ENCODE measurements at regions not wholly inside any gene's neighbourhood (a gene's known extent, or its start where the extent isn't known, plus 50 kb on each side); places are given as distances from the start of the nearest gene placed in this dataset.

GRCh38 chr14:38723959-38724358 lies 379.1 kb downstream of the SEC23A start:
- Histone ChIP-seq H3K27me3 (ENCODE audit: insufficient read depth, low read depth) (no peaks in the 10 kb centered on the region), H3K27ac (no peak overlapping the region), H3K36me3 (ENCODE audit: low read depth) (no peaks in the 10 kb centered on the region), H3K79me2 (ENCODE audit: low read depth) (no peaks in the 10 kb centered on the region), H3K9me3 (ENCODE audit: insufficient read depth, low read depth) (no peaks in the 10 kb centered on the region), H3F3A (ENCODE audit: insufficient read depth, low read depth) (no peaks in the 10 kb centered on the region), H3K9me2 (ENCODE audit: insufficient read depth) (no peaks in the 10 kb centered on the region), H3K4me3 (no peak overlapping the region), H3K4me2 (no peak overlapping the region), H4K20me1 (ENCODE audit: insufficient read depth) (no peaks in the 10 kb centered on the region), H2AFZ (no peak overlapping the region), H3K4me1 (replicated peaks; ENCODE audit: insufficient read depth) (no peaks in the 10 kb centered on the region)
- BruUV-seq (replicated peaks): no TSS peak
- intact Hi-C loops (cut with micrococcal nuclease; ENCODE audit: unreplicated experiment): loop anchor here (2.0 kb wide), 1 partner anchor 291 kb away; no protein-coding TSS in a partner anchor
- ChIA-PET CTCF (no interaction called here), POLR2A (ENCODE audit: unreplicated experiment) (no interaction called here)
- no peak for DNase-seq
- TF ChIP-seq CTCF (conservative IDR thresholded peaks at IDR 0.05) (no peak), EZH2 (IDR thresholded peaks at IDR 0.05; ENCODE audit: low read depth) (no peak)

- H3K9me2 ChIP-seq (ENCODE audit: insufficient read depth): no peaks in the 10 kb centered on the region
- H3K4me3 ChIP-seq: no peak overlapping the region
- H3K36me3 ChIP-seq (ENCODE audit: low read depth): no peaks in the 10 kb centered on the region
- H3K4me2 ChIP-seq: no peak overlapping the region
- no peak overlapping the region for H3K27ac ChIP-seq
- TF ChIP-seq EZH2 (IDR thresholded peaks at IDR 0.05; ENCODE audit: low read depth): no peak
- no peak for TF ChIP-seq CTCF (conservative IDR thresholded peaks at IDR 0.05)
- no peaks in the 10 kb centered on the region for H3K4me1 ChIP-seq (replicated peaks; ENCODE audit: insufficient read depth)
- no peaks in the 10 kb centered on the region for H3K27me3 ChIP-seq (ENCODE audit: insufficient read depth, low read depth)
- intact Hi-C loops (cut with micrococcal nuclease; ENCODE audit: unreplicated experiment): loop anchor here (2.0 kb wide), 1 partner anchor 292 kb away; no protein-coding TSS in a partner anchor
- no peaks in the 10 kb centered on the region for H3K9me3 ChIP-seq (ENCODE audit: insufficient read depth, low read depth)
- CTCF ChIA-PET: no interaction called here
- no TSS peak for BruUV-seq (replicated peaks)
- no peaks in the 10 kb centered on the region for H4K20me1 ChIP-seq (ENCODE audit: insufficient read depth)
- no peaks in the 10 kb centered on the region for H3K79me2 ChIP-seq (ENCODE audit: low read depth)
- POLR2A ChIA-PET (ENCODE audit: unreplicated experiment): no interaction called here
- no peak overlapping the region for H2AFZ ChIP-seq
- no peak for DNase-seq
- no peaks in the 10 kb centered on the region for H3F3A ChIP-seq (ENCODE audit: insufficient read depth, low read depth)
These were observed 379.8 kb downstream of the SEC23A start for GRCh38 chr14:38723277-38723676.

- Histone ChIP-seq H4K20me1 (ENCODE audit: insufficient read depth) (no peaks in the 10 kb centered on the region), H3K4me2 (no peak overlapping the region), H3K36me3 (ENCODE audit: low read depth) (no peaks in the 10 kb centered on the region), H3K9me3 (ENCODE audit: insufficient read depth, low read depth) (no peaks in the 10 kb centered on the region), H3K4me1 (replicated peaks; ENCODE audit: insufficient read depth) (no peaks in the 10 kb centered on the region), H3K79me2 (ENCODE audit: low read depth) (no peaks in the 10 kb centered on the region), H3K9me2 (ENCODE audit: insufficient read depth) (no peaks in the 10 kb centered on the region), H3K27ac (no peak overlapping the region), H3K4me3 (no peak overlapping the region), H3K27me3 (ENCODE audit: insufficient read depth, low read depth) (no peaks in the 10 kb centered on the region), H2AFZ (no peak overlapping the region), H3F3A (ENCODE audit: insufficient read depth, low read depth) (no peaks in the 10 kb centered on the region)
- no TSS peak for BruUV-seq (replicated peaks)
- CTCF ChIA-PET: interaction anchor here (0.6 kb wide), 1 partner anchor 146 kb away, joined by 3 read pairs; no protein-coding TSS in a partner anchor
- DNase-seq: peak in 1 of 2 experiments; percentile 29
- POLR2A ChIA-PET (ENCODE audit: unreplicated experiment): no interaction called here
- intact Hi-C loops (cut with micrococcal nuclease; ENCODE audit: unreplicated experiment): loop anchor here (1.0 to 2.0 kb wide), 2 partner anchors 145 to 293 kb away; no protein-coding TSS in a partner anchor
- no peak for TF ChIP-seq EZH2 (IDR thresholded peaks at IDR 0.05; ENCODE audit: low read depth)
- TF ChIP-seq CTCF (conservative IDR thresholded peaks at IDR 0.05): peak; percentile 75
These were observed 381.1 kb downstream of the SEC23A start for GRCh38 chr14:38721822-38722431.
